HEK293T (cell line): ENCODE measurements at regions not wholly inside any gene's neighbourhood (a gene's known extent, or its start where the extent isn't known, plus 50 kb on each side); places are given as distances from the start of the nearest gene placed in this dataset.

ENCODE experiments used
- ARNT ChIP-seq: fragments of 450-650 bp; IDR thresholded peaks from 2 replicates; pipeline ENCODE4 v1.6.1; 2017; ENCODE audit warnings: mild to moderate bottlenecking
- BHLHE40 ChIP-seq: fragments of 450-650 bp; IDR thresholded peaks from 2 replicates; pipeline ENCODE4 v1.6.1; 2016; ENCODE audit warnings: mild to moderate bottlenecking, moderate library complexity, borderline replicate concordance
- ELF4 ChIP-seq: fragments of 450-650 bp; IDR thresholded peaks from 2 replicates; pipeline ENCODE4 v1.6.1; 2017; ENCODE audit warnings: antibody characterized with exemption
- FOXM1 ChIP-seq: fragments of 450-650 bp; IDR thresholded peaks from 2 replicates; pipeline ENCODE4 v1.6.1; 2017; ENCODE audit warnings: mild to moderate bottlenecking, borderline replicate concordance
- HDGF ChIP-seq: fragments of 450-650 bp; IDR thresholded peaks from 2 replicates; pipeline ENCODE4 v1.6.1; 2017; ENCODE audit warnings: antibody characterized with exemption, borderline replicate concordance
- L3MBTL2 ChIP-seq: fragments of 450-650 bp; conservative IDR thresholded peaks from 2 replicates; pipeline ENCODE4 v1.6.1; 2016; ENCODE audit warnings: mild to moderate bottlenecking
- LEF1 ChIP-seq: fragments of 450-650 bp; IDR thresholded peaks from 2 replicates; pipeline ENCODE4 v1.6.1; 2017; ENCODE audit warnings: mild to moderate bottlenecking, borderline replicate concordance
- SP1 ChIP-seq: fragments of 450-650 bp; IDR thresholded peaks from 2 replicates; pipeline ENCODE4 v1.6.1; 2017
- SUZ12 ChIP-seq: fragments of 450-650 bp; IDR thresholded peaks from 2 replicates; pipeline ENCODE4 v1.6.1; 2016; ENCODE audit warnings: mild to moderate bottlenecking
- TARDBP ChIP-seq: fragments of 450-650 bp; IDR thresholded peaks from 2 replicates; pipeline ENCODE4 v1.6.1; 2016

DNA sequence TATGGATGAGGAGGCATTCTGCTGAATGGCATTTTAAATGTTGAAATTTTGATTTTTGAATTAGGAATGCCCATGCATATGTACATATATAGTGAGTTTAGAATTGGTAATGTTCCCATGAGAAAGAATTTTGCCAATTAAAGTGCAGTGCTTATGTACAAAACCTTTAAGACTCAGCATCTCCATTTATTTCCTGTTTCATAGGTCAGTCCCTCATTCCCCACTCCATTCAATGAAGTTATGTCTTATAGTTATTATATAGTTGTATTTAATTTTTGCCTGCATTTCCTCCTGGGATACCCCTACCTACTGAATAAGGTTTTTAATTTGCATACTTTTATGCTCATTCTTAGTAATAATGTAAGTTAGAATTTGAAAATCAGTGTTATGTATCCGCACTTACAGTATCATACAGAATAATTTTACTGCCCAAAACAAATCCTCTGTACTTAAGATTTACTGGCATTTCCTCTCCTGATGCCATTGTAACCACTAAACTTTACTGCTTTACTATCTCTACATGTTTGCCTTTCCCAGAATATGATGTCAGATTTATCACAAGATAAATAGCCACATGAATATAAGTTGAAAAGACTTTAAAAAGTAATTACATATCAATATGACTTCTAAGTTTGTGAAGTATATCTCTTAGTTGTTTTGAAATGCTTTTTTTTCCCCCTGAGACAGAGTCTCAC is 389.1 kb upstream of the NDN start:
- no peak for TF ChIP-seq L3MBTL2
- no peak for TF ChIP-seq TARDBP
- no peak for TF ChIP-seq BHLHE40
- no peak for TF ChIP-seq HDGF
- TF ChIP-seq SP1: no peak
- no peak for TF ChIP-seq FOXM1
- no peak for TF ChIP-seq SUZ12
- TF ChIP-seq ELF4: no peak
- no peak for TF ChIP-seq LEF1
- TF ChIP-seq ARNT: no peak
